GM12878 (cell line): ENCODE measurements at regions not wholly inside any gene's neighbourhood (a gene's known extent, or its start where the extent isn't known, plus 50 kb on each side); places are given as distances from the start of the nearest gene placed in this dataset.

Source experiments
- ATAC-seq: fragments of 200-7000 bp; cut with Tn5 transposase; 3 replicates; pipeline ENCODE4 v1.9.1; 2020; ENCODE audit warnings: mild to moderate bottlenecking, moderate library complexity
- BruUV-seq: library from RNA; stranded (reverse); fragments of 400-500 nt; replicated peaks from 2 replicates; lab custom pipeline; 2021; lab: Mats Ljungman, UMichigan
- CTCF ChIA-PET: fragments of 300-600 bp; sonication (Branson Sonifier 250); formaldehyde crosslinking; extraction: SDS; loops from one replicate; lab custom pipeline; 2021; ENCODE audit warnings: inconsistent platforms; lab: Yijun Ruan, JAX
- POLR2A ChIA-PET: fragments of 350-600 bp; formaldehyde crosslinking; extraction: SDS; loops from one replicate; lab custom pipeline; 2021; ENCODE audit warnings: inconsistent platforms; lab: Charles Lee
- RAD21 ChIA-PET: fragments of 300-600 bp; sonication (Branson Sonifier 250); formaldehyde crosslinking; loops from one replicate; lab custom pipeline; 2023; ENCODE audit warnings: antibody characterized with exemption; ENCODE audit not compliant: unreplicated experiment; lab: Charles Lee
- SMC1A ChIA-PET: fragments of 300-600 bp; sonication (Branson Sonifier 250); formaldehyde crosslinking; loops from one replicate; lab custom pipeline; 2023; ENCODE audit not compliant: unreplicated experiment, uncharacterized antibody; lab: Charles Lee
- DNase-seq: peaks from one replicate; pipeline ENCODE4 v3.0.0-alpha.2; 2011; ENCODE audit warnings: low read depth, low spot score
- FAIRE-seq: peaks from 3 replicates; lab custom pipeline; 2011; peaks lifted over from hg19 to GRCh38; lab: Jason Lieb, UNC
- H2AFZ ChIP-seq: 2 replicates; pipeline ENCODE4 v1.6.0; 2011; ENCODE audit warnings: low read depth, low read length, control low read depth; ENCODE audit not compliant: control insufficient read depth
- H3K27ac ChIP-seq: 2 replicates; pipeline ENCODE4 v1.5.1; 2011; ENCODE audit warnings: control low read depth; ENCODE audit not compliant: control insufficient read depth, insufficient read depth
- H3K27me3 ChIP-seq, 2 experiments: replicated peaks in 1 of 2; 2 replicates each; pipeline versions ENCODE4 v1.6.0 to v1.6.1; 2011; ENCODE audit warnings: low read length in 1 of 2; ENCODE audit not compliant: control insufficient read depth in 2 of 2, insufficient read depth in 2 of 2
- H3K36me3 ChIP-seq, 2 experiments: 2 replicates each; pipeline ENCODE4 v1.5.1; 2011; ENCODE audit warnings: low read length in 1 of 2; ENCODE audit not compliant: control insufficient read depth in 2 of 2, insufficient read depth in 2 of 2
- H3K4me1 ChIP-seq: 2 replicates; pipeline ENCODE4 v1.6.1; 2011; ENCODE audit warnings: mild to moderate bottlenecking, low read length, moderate library complexity, mixed read lengths; ENCODE audit not compliant: control insufficient read depth, insufficient read depth
- H3K4me2 ChIP-seq: 2 replicates; pipeline ENCODE4 v1.6.0; 2011; ENCODE audit warnings: control low read depth; ENCODE audit not compliant: control insufficient read depth, insufficient read depth
- H3K4me3 ChIP-seq: fragments of 200-600 bp; sonication (generic); 2 replicates; pipeline ENCODE4 v1.5.1; 2016
- H3K79me2 ChIP-seq: 2 replicates; pipeline ENCODE4 v1.6.0; 2011; ENCODE audit warnings: low read length; ENCODE audit not compliant: control insufficient read depth, insufficient read depth
- H3K9ac ChIP-seq: 2 replicates; pipeline ENCODE4 v1.8.0; 2011; ENCODE audit warnings: low read length, control low read depth, mixed read lengths; ENCODE audit not compliant: control insufficient read depth, insufficient read depth
- H3K9me3 ChIP-seq: replicated peaks from 3 replicates; pipeline ENCODE4 v1.5.1; 2011; ENCODE audit warnings: mild to moderate bottlenecking, low read length; ENCODE audit not compliant: control insufficient read depth, insufficient read depth
- H4K20me1 ChIP-seq: 2 replicates; pipeline ENCODE4 v1.6.0; 2011; ENCODE audit not compliant: control insufficient read depth, insufficient read depth
- CBX5 ChIP-seq: sonication (generic); IDR thresholded peaks from 2 replicates; pipeline ENCODE4 v1.6.1; 2016; ENCODE audit warnings: low read depth, moderate library complexity, mild to moderate bottlenecking, inconsistent platforms
- FOXM1 ChIP-seq: IDR thresholded peaks from 2 replicates; pipeline ENCODE4 v1.6.1; 2012; ENCODE audit warnings: low read depth, mild to moderate bottlenecking, inconsistent platforms, low read length, moderate library complexity
- KLF5 ChIP-seq: fragments of 450-650 bp; IDR thresholded peaks from 2 replicates; pipeline ENCODE4 v1.6.1; 2014; ENCODE audit warnings: mild to moderate bottlenecking; ENCODE audit not compliant: partially characterized antibody
- MXI1 ChIP-seq: fragments of 150-350 bp; IDR thresholded peaks from 2 replicates; pipeline ENCODE4 v1.6.1; 2011; ENCODE audit warnings: low read depth, mild to moderate bottlenecking, inconsistent platforms, low read length, improper control_type of control experiment
- SPI1 ChIP-seq: IDR thresholded peaks from 2 replicates; pipeline ENCODE4 v1.6.1; 2011; ENCODE audit warnings: low read depth, mild to moderate bottlenecking, low read length, moderate library complexity, borderline replicate concordance; ENCODE audit not compliant: insufficient read depth
- SREBF2 ChIP-seq: IDR thresholded peaks from 2 replicates; pipeline ENCODE4 v1.6.1; 2012; ENCODE audit warnings: mild to moderate bottlenecking, low read length
- SRF ChIP-seq, 2 experiments: IDR thresholded peaks; 2 replicates each; pipeline ENCODE4 v1.6.1; 2011; ENCODE audit warnings: low read depth in 2 of 2, low read length in 2 of 2, mild to moderate bottlenecking in 1 of 2, moderate library complexity in 1 of 2
- YBX1 ChIP-seq: fragments of 450-650 bp; IDR thresholded peaks from 2 replicates; pipeline ENCODE4 v1.6.1; 2016; ENCODE audit warnings: antibody characterized with exemption
- ZBED1 ChIP-seq: IDR thresholded peaks from 2 replicates; pipeline ENCODE4 v1.6.1; 2016; ENCODE audit warnings: borderline replicate concordance
- ZBTB11 ChIP-seq: fragments of 450-650 bp; formaldehyde crosslinking; IDR thresholded peaks from 2 replicates; pipeline ENCODE4 v1.5.0; 2022; ENCODE audit warnings: mild to moderate bottlenecking, missing genetic modification characterization
- ZNF592 ChIP-seq: fragments of 450-650 bp; IDR thresholded peaks from 2 replicates; pipeline ENCODE4 v1.6.1; 2017; ENCODE audit warnings: mild to moderate bottlenecking, moderate library complexity
- ZNF622 ChIP-seq: fragments of 450-650 bp; IDR thresholded peaks from 2 replicates; pipeline ENCODE4 v1.6.1; 2017; ENCODE audit warnings: mild to moderate bottlenecking, inconsistent platforms
- in situ Hi-C: fragments of 300-500 bp; cut with MboI; formaldehyde crosslinking; loops from 9 replicates; pipeline ENCODE4 v1.14.3; 2018; ENCODE audit warnings: mixed read lengths
- intact Hi-C: fragments of 100-400 bp; cut with micrococcal nuclease; formaldehyde crosslinking; loops from one replicate; pipeline ENCODE4 v1.14.2; 2022; ENCODE audit not compliant: unreplicated experiment

- no peak overlapping the region for H3K27ac ChIP-seq
- no peaks in the 10 kb centered on the region for H3K36me3 ChIP-seq
- RAD21 ChIA-PET: no interaction called here
- H2AFZ ChIP-seq: no peak overlapping the region
- in situ Hi-C loops: no loop called here
- H3K4me1 ChIP-seq: no peaks in the 10 kb centered on the region
- no peak for ATAC-seq
- no peak overlapping the region for H3K9ac ChIP-seq
- SMC1A ChIA-PET: no interaction called here
- no peak overlapping the region for H3K4me3 ChIP-seq
- H4K20me1 ChIP-seq: no peaks in the 10 kb centered on the region
- no peaks in the 10 kb centered on the region for H3K27me3 ChIP-seq
- BruUV-seq: no TSS peak
- TF ChIP-seq KLF5: no peak
- no peak for TF ChIP-seq ZNF592
- no peak for TF ChIP-seq CBX5
- TF ChIP-seq SRF (IDR thresholded peaks at IDR 0.05; ENCODE audit: low read depth in 2 of 2, low read length in 2 of 2): no peak
- no peak for TF ChIP-seq YBX1
- TF ChIP-seq SREBF2: no peak
- no peak for TF ChIP-seq SPI1
- TF ChIP-seq FOXM1: no peak
- no peak for TF ChIP-seq ZBED1
- TF ChIP-seq ZNF622: no peak
- no peak for TF ChIP-seq ZBTB11 (CRISPR knock-in tag)
- no peak for TF ChIP-seq MXI1
- no peak for DNase-seq
- CTCF ChIA-PET: no interaction called here
- H3K79me2 ChIP-seq: no peaks in the 10 kb centered on the region
- no peak for FAIRE-seq
- POLR2A ChIA-PET: no interaction called here
- no peak overlapping the region for H3K4me2 ChIP-seq
- intact Hi-C loops: no loop called here
- H3K9me3 ChIP-seq: no peaks in the 10 kb centered on the region
Observed at GRCh38 chr2:155692106-155692505, 640.4 kb downstream of the NR4A2 start.
